Lung (tissue), 11 donors: ENCODE measurements at regions not wholly inside any gene's neighbourhood (a gene's known extent, or its start where the extent isn't known, plus 50 kb on each side); places are given as distances from the start of the nearest gene placed in this dataset.

ENCODE experiments used
- ATAC-seq: fragments of 200-7000 bp; cut with Tn5 transposase; one replicate; pipeline ENCODE4 v1.9.1; 2020; ENCODE audit warnings: moderate number of reproducible peaks; ENCODE audit not compliant: insufficient read depth, low FRiP score
- DNase-seq, 3 donors: peaks; one replicate each; pipeline ENCODE4 v3.0.0-alpha.2; 2013 to 2017
- H3K27ac ChIP-seq, 2 donors: one replicate each; pipeline ENCODE4 v1.5.1; 2013; ENCODE audit warnings: mild to moderate bottlenecking in 2 of 2, moderate library complexity in 2 of 2, control low read depth in 1 of 2, inconsistent platforms in 1 of 2, low read depth in 1 of 2, low read length in 1 of 2
- H3K27me3 ChIP-seq, 3 donors: one replicate each; pipeline ENCODE4 v1.5.1; 2013; ENCODE audit warnings: low read length in 2 of 3; ENCODE audit not compliant: control insufficient read depth in 3 of 3, insufficient read depth in 3 of 3
- H3K36me3 ChIP-seq, 4 donors: one replicate each; pipeline ENCODE4 v1.5.1; 2013; ENCODE audit warnings: low read length in 4 of 4, mild to moderate bottlenecking in 1 of 4, moderate library complexity in 1 of 4; ENCODE audit not compliant: control insufficient read depth in 4 of 4, insufficient read depth in 4 of 4
- H3K4me1 ChIP-seq, 5 donors: one replicate each; pipeline ENCODE4 v1.5.1; 2013; ENCODE audit warnings: low read length in 5 of 5, mild to moderate bottlenecking in 2 of 5, moderate library complexity in 1 of 5; ENCODE audit not compliant: control insufficient read depth in 5 of 5, insufficient read depth in 5 of 5
- H3K4me3 ChIP-seq: one replicate; pipeline ENCODE4 v1.5.1; 2013; ENCODE audit warnings: mild to moderate bottlenecking, control low read depth, moderate library complexity
- H3K9ac ChIP-seq, 2 donors: one replicate each; pipeline ENCODE4 v1.5.1; 2013; ENCODE audit warnings: low read length in 2 of 2, control low read depth in 1 of 2; ENCODE audit not compliant: insufficient read depth in 1 of 2
- H3K9me3 ChIP-seq, 4 donors: one replicate each; pipeline ENCODE4 v1.5.1; 2013; ENCODE audit warnings: low read length in 3 of 4, mild to moderate bottlenecking in 1 of 4, moderate library complexity in 1 of 4; ENCODE audit not compliant: control insufficient read depth in 4 of 4, insufficient read depth in 3 of 4
- CTCF ChIP-seq: IDR thresholded peaks from 2 replicates; pipeline ENCODE4 v1.5.1; 2012; ENCODE audit warnings: mild to moderate bottlenecking; ENCODE audit errors: control extremely low read depth, extremely low read depth
- WGBS, 2 donors: extraction: QIAGEN DNeasy Blood & Tissue Kit; methylation state at CpG; one replicate each; pipeline ENCODE4 v1.1.7; 2013; 5-methylcytosine and 5-hydroxymethylcytosine counted together
- donor health status: control.
- donor health status: control.
- donor health status: Bipolar disorder and iron deficiency.
- donor health status: healthy.
- donor health status: DM: yes; HTN: yes; CAD: no.

GRCh38 chr15:63441266-63441665 is 59.6 kb upstream of the CA12 start:
- Histone ChIP-seq H3K9me3 (no peaks in the 10 kb centered on the region), H3K4me1 (peaks cover 2 to 16% (median 14%) of the 10 kb centered on the region in 5 donors), H3K27me3 (no peaks in the 10 kb centered on the region), H3K27ac (no peak overlapping the region), H3K36me3 (no peaks in the 10 kb centered on the region), H3K4me3 (no peak overlapping the region), H3K9ac (no peak overlapping the region)
- WGBS, 2 donors = 89 to 93% methylated on average over 2 of the region's 2 CpGs
- TF ChIP-seq CTCF = no peak
- DNase-seq (no peak), ATAC-seq (no peak)

- ATAC-seq (no peak), DNase-seq (no peak)
- Histone ChIP-seq H3K9me3 (no peaks in the 10 kb centered on the region), H3K9ac (no peak overlapping the region), H3K27ac (no peak overlapping the region), H3K4me1 (peaks cover 0 to 8% (median 6%) of the 10 kb centered on the region in 5 donors), H3K36me3 (no peaks in the 10 kb centered on the region), H3K27me3 (no peaks in the 10 kb centered on the region), H3K4me3 (no peak overlapping the region)
- TF ChIP-seq CTCF = no peak
- WGBS, 2 donors = 79 to 80% methylated on average over 6 of the region's 6 CpGs
These were observed 60.4 kb upstream of the CA12 start for GRCh38 chr15:63442080-63442479.

GRCh38 chr15:63444611-63445010 is 59.8 kb upstream of the USP3 start:
- Histone ChIP-seq H3K4me1 (peaks cover 0 to 3% (median 1%) of the 10 kb centered on the region in 5 donors), H3K27ac (no peak overlapping the region), H3K4me3 (no peak overlapping the region), H3K9ac (no peak overlapping the region), H3K36me3 (no peaks in the 10 kb centered on the region), H3K9me3 (no peaks in the 10 kb centered on the region), H3K27me3 (no peaks in the 10 kb centered on the region)
- ATAC-seq (no peak), DNase-seq (no peak)
- no peak for TF ChIP-seq CTCF

GRCh38 chr15:63446255-63446654 is 58.1 kb upstream of the USP3 start:
- Histone ChIP-seq H3K27me3 (no peaks in the 10 kb centered on the region), H3K4me3 (no peak overlapping the region), H3K9ac (no peak overlapping the region), H3K27ac (no peak overlapping the region), H3K4me1 (peaks cover 0 to 9% (median 5%) of the 10 kb centered on the region in 5 donors), H3K36me3 (no peaks in the 10 kb centered on the region), H3K9me3 (no peaks in the 10 kb centered on the region)
- no peak for TF ChIP-seq CTCF
- ATAC-seq (no peak), DNase-seq (no peak)
- 70 to 77% methylated on average over 7 of the region's 7 CpGs for WGBS, 2 donors
